ENCODE measurements at regions not wholly inside any gene's neighbourhood (a gene's known extent, or its start where the extent isn't known, plus 50 kb on each side); places are given as distances from the start of the nearest gene placed in this dataset.

GRCh38 chr2:215498431-215498830 lies 62.6 kb upstream of the FN1 start (continued):
- TF ChIP-seq ARNTL (CRISPR knock-in tag; IDR thresholded peaks at IDR 0.05) (no peak), NFIC (IDR thresholded peaks at IDR 0.05; ENCODE audit: low read length) (0 out of 2 replicates have a peak, but pooled peaks have one; percentile 17), FIP1L1 (IDR thresholded peaks at IDR 0.05; ENCODE audit: borderline replicate concordance, insufficient read depth, low read depth, low read length) (no peak), JARID2 (CRISPR knock-in tag; IDR thresholded peaks at IDR 0.05; ENCODE audit: insufficient replicate concordance) (no peak), MYC (CRISPR knock-in tag; IDR thresholded peaks at IDR 0.05; ENCODE audit: borderline replicate concordance) (no peak), AGO1 (IDR thresholded peaks at IDR 0.05; ENCODE audit: low read depth, low read length, poor library complexity, severe bottlenecking) (no peak), CENPBD1 (CRISPR knock-in tag; IDR thresholded peaks at IDR 0.05; ENCODE audit: borderline replicate concordance, low read depth) (no peak), ZNF484 (CRISPR knock-in tag; IDR thresholded peaks at IDR 0.05; ENCODE audit: borderline replicate concordance, low read depth) (no peak), KLF16 (CRISPR knock-in tag; IDR thresholded peaks at IDR 0.05) (0 out of 4 replicates have a peak, but pooled peaks of 1 of the 2 experiments have one; percentile 20), CENPT (CRISPR knock-in tag; IDR thresholded peaks at IDR 0.05; ENCODE audit: low read depth) (no peak), SP140L (CRISPR knock-in tag; IDR thresholded peaks at IDR 0.05; ENCODE audit: borderline replicate concordance) (peak; percentile 35; the same call in 1 of the 2 replicates), ZNF3 (CRISPR knock-in tag; IDR thresholded peaks at IDR 0.05) (no peak), SP1 (IDR thresholded peaks at IDR 0.05) (no peak), SP1 (CRISPR knock-in tag; IDR thresholded peaks at IDR 0.05) (no peak), ZGPAT (CRISPR knock-in tag; IDR thresholded peaks at IDR 0.05) (peak; percentile 56; the same call in 1 of the 2 replicates), ZHX1 (CRISPR knock-in tag; IDR thresholded peaks at IDR 0.05; ENCODE audit: low read depth) (no peak), ZBTB8A (CRISPR knock-in tag; IDR thresholded peaks at IDR 0.05; ENCODE audit: borderline replicate concordance, low read depth) (no peak), ZNF713 (CRISPR knock-in tag; IDR thresholded peaks at IDR 0.05) (no peak), HOXA7 (CRISPR knock-in tag; IDR thresholded peaks at IDR 0.05) (no peak), ZNF562 (CRISPR knock-in tag; IDR thresholded peaks at IDR 0.05; ENCODE audit: borderline replicate concordance) (no peak), NCOR1 (IDR thresholded peaks at IDR 0.05; ENCODE audit: borderline replicate concordance, low read length) (no peak), ZNF558 (CRISPR knock-in tag; IDR thresholded peaks at IDR 0.05; ENCODE audit: borderline replicate concordance) (no peak), PLRG1 (conservative IDR thresholded peaks at IDR 0.05) (no peak), ZNF30 (CRISPR knock-in tag; IDR thresholded peaks at IDR 0.05) (no peak)
- TF ChIP-seq, protein P1, sequence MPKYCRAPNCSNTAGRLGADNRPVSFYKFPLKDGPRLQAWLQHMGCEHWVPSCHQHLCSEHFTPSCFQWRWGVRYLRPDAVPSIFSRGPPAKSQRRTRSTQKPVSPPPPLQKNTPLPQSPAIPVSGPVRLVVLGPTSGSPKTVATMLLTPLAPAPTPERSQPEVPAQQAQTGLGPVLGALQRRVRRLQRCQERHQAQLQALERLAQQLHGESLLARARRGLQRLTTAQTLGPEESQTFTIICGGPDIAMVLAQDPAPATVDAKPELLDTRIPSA (CRISPR knock-in tag; IDR thresholded peaks at IDR 0.05; ENCODE audit: borderline replicate concordance), result no peak

All from HepG2 (cell line).